DND-41 (cell line): ENCODE measurements at regions not wholly inside any gene's neighbourhood (a gene's known extent, or its start where the extent isn't known, plus 50 kb on each side); places are given as distances from the start of the nearest gene placed in this dataset.

ENCODE experiments used
- CTCF ChIP-seq: IDR thresholded peaks from 2 replicates; pipeline ENCODE4 v1.5.1; 2012; ENCODE audit warnings: borderline replicate concordance, low read length, moderate library complexity, mild to moderate bottlenecking; ENCODE audit not compliant: poor library complexity, severe bottlenecking; ENCODE audit errors: extremely low read depth
- EZH2 ChIP-seq: IDR thresholded peaks from 3 replicates; pipeline ENCODE4 v1.6.1; 2012; ENCODE audit warnings: borderline replicate concordance, low read depth, mild to moderate bottlenecking, moderate library complexity, low read length, inconsistent platforms; ENCODE audit not compliant: severe bottlenecking

GRCh38 chr1:232271991-232272589 lies 357.8 kb downstream of the SIPA1L2 start:
- TF ChIP-seq EZH2 = no peak
- no peak for TF ChIP-seq CTCF
